Retinal pigment epithelial cell (primary cell): ENCODE measurements at regions not wholly inside any gene's neighbourhood (a gene's known extent, or its start where the extent isn't known, plus 50 kb on each side); places are given as distances from the start of the nearest gene placed in this dataset.

ENCODE experiments used
- DNase-seq: peaks from one replicate; pipeline ENCODE4 v3.0.0-alpha.2; 2010; ENCODE audit warnings: low read depth
- H3K4me3 ChIP-seq: 2 replicates; pipeline ENCODE4 v1.5.1; 2011; ENCODE audit warnings: mild to moderate bottlenecking, low read length, control low read depth, moderate library complexity
- CTCF ChIP-seq: conservative IDR thresholded peaks from 2 replicates; pipeline ENCODE4 v1.5.1; 2011; ENCODE audit warnings: low read depth, low read length, control low read depth, inconsistent platforms

DNA sequence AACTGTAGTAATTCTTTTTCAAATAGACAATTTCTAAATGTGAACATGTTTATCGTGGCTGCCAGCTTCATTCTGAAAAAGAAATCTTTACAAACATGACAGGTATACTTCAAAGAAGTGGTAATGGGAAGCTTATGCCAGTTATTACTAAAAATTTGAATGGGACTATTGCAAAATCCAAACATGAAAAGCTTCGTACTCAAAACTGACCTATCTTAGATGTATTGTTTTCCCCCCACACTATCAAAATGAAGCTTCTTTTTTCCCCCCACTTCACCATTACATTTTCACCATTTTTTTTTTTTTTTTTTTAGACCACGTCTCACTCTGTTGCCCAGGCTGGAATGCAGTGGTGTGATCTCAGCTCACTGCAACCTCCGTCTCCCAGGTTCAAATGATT is 50.4 kb upstream of the SERTAD2 start:
- TF ChIP-seq CTCF: no peak
- H3K4me3 ChIP-seq: no peak overlapping the region
- DNase-seq: no peak

DNA sequence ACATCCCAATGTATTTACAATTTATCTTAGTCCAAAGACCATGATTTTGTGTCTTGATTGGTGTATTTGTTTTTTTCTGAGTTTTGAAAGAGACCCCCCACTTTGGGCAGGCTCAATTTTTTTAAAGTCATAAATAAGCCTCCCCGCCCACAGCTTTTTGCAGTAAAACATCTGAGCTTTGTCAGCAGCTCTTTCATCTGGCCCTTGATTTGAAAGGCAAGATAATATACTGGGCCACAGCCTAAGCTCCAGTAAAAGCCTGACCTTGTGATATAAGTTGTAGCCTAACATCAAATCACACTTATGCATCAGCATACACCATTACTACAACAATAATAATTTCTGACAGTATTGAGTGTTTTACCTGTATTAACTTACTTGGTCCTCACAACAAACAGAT is 51.3 kb upstream of the SERTAD2 start:
- no peak for TF ChIP-seq CTCF
- no peak overlapping the region for H3K4me3 ChIP-seq
- no peak for DNase-seq

- no peak for DNase-seq
- H3K4me3 ChIP-seq: no peak overlapping the region
- no peak for TF ChIP-seq CTCF
Measured at GRCh38 chr2:64707276-64707675, 53.6 kb upstream of the SERTAD2 start.

GRCh38 chr2:64708829-64709228 is 55.1 kb upstream of the SERTAD2 start:
- no peak overlapping the region for H3K4me3 ChIP-seq
- no peak for DNase-seq
- no peak for TF ChIP-seq CTCF

GRCh38 chr2:64711252-64711800 is 57.6 kb upstream of the SERTAD2 start:
- no peak overlapping the region for H3K4me3 ChIP-seq
- no peak for TF ChIP-seq CTCF
- DNase-seq: no peak

DNA sequence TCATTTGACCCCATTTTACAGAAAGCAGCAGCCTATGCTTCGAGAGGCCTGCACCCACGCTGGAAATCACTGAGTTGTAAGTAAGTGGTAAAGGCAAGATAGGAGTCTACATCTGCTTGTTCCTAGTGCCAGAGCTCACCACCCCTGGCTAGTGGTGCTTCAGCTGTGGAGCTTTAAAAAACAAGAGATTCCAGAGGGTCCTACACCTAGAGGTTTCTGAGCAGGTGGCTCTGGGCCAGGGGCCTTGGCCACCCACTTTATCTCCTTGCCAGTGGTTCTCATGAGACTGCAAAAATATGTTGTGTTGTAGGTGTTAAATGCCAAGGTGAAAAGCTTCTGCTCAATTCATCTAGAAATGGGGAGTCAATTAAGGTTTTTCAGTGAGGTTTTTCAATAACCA is 60.0 kb upstream of the SERTAD2 start:
- TF ChIP-seq CTCF: no peak
- DNase-seq: no peak
- H3K4me3 ChIP-seq: no peak overlapping the region

- no peak overlapping the region for H3K4me3 ChIP-seq
- no peak for TF ChIP-seq CTCF
- no peak for DNase-seq
Measured at GRCh38 chr2:64716569-64716968, 62.9 kb upstream of the SERTAD2 start.
